NOMO-1 treated with dmso at 0.1 percent for 144 hours (cell line): ENCODE measurements at regions not wholly inside any gene's neighbourhood (a gene's known extent, or its start where the extent isn't known, plus 50 kb on each side); places are given as distances from the start of the nearest gene placed in this dataset.
"Not testable (repeated sequence)": the region's sequence is repeated elsewhere in the genome, so short reads cannot be mapped to it uniquely, and the experiment has no call there.

Source experiments
- DNase-seq: peaks from one replicate; lab custom pipeline; 2025; ENCODE audit not compliant: unreplicated experiment; lab: John Stamatoyannopoulos, UW

DNA sequence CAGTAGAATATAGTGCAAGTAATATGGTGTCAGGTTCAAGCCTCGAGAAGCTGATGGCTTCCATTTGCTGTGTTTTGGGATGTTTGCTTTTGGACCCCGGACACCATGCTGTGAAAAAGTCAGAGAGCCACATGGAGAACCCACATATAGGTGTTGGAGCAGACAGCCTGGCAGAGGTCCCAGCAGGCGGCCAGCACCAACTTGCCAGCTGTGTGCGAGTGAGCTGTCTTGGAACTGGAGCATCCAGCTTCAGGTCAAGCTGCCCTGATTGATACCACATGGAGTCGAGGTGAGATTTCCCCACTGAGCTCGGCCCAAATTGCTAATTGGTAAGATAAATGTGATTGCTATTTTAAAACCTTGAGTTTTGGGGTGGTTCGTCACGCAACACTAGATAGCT is 185.7 kb upstream of the TBL1XR1 start:
- DNase-seq: no peak

DNA sequence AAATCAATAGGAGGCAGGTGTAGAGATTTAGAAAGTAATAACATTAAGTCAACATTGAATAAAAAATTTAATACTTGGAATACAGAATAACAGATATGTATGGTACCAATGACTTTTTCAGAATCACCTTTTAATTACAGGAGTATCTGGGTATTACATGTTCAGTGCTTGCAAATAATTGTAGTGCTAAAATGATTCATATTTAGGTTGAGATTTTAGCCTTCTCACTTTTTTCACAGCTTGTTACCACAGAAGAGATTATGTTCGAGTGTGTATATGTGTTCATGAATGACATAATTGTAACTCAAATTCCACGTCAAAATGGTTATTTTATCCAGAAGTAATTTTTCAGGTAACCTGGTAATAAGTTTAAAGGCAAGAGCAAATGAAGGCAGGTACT is 187.9 kb upstream of the TBL1XR1 start:
- no peak for DNase-seq

- peak; percentile 13 for DNase-seq
Observed at GRCh38 chr3:177385831-177386301, 188.6 kb upstream of the TBL1XR1 start.

GRCh38 chr3:177388209-177388608 is 190.9 kb upstream of the TBL1XR1 start:
- DNase-seq: no peak

DNA sequence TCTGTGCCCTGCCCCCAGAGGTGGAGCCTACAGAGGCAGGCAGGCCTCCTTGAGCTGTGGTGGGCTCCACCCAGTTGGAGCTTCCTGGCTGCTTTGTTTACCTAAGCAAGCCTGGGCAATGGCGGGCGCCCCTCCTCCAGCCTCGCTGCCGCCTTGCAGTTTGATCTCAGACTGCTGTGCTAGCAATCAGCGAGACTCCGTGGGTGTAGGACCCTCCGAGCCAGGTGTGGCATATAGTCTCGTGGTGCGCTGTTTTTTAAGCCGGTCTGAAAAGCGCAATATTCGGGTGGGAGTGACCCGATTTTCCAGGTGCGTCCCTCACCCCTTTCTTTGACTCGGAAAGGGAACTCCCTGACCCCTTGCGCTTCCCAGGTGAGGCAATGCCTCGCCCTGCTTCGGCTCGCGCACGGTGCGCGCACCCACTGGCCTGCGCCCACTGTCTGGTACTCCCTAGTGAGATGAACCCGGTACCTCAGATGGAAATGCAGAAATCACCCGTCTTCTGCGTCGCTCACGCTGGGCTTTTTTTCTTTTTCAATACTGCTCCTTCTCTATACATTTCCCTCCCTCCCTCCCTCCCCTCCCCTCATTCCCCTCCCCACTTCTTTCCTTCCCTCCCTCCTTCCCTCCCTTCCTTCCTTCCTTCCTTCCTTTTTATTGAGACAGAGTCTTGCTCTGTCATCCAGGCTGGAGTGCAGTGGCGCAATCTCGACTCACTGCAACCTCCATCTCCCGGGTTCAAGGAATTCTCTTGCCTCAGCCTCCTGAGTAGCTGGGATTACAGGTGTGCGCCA is 197.1 kb upstream of the TBL1XR1 start:
- not testable (repeated sequence) for DNase-seq

GRCh38 chr3:177396733-177397132 is 199.5 kb upstream of the TBL1XR1 start:
- DNase-seq: no peak

DNA sequence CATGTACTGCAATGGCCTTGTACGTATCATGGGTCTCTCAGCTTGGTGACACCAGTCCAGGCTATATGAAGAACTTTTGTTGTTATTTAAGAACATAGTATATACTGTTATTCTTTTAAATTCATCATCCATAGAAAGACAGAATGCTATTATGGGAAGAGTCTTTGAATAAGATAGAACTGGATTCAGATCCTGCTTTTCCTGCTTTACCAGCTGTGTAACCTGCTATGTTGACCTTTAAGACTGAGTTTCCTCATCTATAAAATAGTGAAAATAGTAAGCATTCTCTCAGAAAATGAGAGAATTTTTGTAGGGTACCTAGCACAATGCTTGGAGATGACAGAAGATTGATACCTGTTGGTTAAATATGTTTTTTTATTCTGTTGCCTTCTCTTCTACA is 204.1 kb upstream of the TBL1XR1 start:
- DNase-seq: no peak

GRCh38 chr3:177402533-177402932 is 205.3 kb upstream of the TBL1XR1 start:
- DNase-seq: no peak

DNA sequence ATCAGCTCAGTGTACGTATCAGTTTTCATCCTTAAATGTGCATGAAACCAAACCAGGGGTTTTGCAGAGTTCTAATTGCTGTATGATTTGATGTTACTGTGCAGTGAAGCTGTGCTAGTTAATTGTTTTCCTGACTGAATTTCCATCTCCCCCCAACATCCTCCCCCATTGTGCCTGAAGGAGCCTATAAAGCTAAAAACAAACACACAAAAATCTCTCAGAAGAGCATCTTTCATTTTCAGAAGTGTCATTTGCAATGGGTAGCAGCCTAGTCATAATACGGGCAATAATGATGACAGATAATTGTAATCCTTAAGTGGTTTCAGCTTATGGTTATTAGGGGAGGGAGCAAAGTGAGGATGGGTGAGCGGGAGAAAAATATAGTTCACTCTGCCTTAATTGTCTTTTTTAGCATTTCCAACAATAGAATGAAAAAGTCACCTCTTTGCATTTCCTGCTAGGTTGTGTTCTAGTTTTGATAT is 207.9 kb upstream of the TBL1XR1 start:
- no peak for DNase-seq

- no peak for DNase-seq
Observed at GRCh38 chr3:177410730-177411129, 213.4 kb upstream of the TBL1XR1 start.

DNA sequence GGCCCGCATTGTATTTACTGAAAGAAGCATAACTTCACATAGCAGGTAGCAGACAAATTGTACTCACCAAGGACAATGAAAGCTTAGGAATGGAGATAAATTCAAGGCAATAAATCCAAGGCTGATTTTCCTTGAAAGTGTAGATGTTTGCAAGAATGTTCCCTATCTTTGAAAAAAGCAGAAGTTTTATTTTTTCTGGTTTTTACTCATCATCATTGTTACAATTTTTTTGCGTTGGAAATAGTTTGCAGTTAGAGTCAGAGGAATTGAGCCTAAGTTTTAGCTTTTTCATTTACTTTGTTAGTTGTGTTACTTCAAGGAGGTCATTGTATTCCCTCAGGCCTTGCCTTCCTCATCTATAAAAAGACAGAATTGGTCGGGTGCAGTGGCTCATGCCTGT is 213.9 kb upstream of the TBL1XR1 start:
- no peak for DNase-seq

DNA sequence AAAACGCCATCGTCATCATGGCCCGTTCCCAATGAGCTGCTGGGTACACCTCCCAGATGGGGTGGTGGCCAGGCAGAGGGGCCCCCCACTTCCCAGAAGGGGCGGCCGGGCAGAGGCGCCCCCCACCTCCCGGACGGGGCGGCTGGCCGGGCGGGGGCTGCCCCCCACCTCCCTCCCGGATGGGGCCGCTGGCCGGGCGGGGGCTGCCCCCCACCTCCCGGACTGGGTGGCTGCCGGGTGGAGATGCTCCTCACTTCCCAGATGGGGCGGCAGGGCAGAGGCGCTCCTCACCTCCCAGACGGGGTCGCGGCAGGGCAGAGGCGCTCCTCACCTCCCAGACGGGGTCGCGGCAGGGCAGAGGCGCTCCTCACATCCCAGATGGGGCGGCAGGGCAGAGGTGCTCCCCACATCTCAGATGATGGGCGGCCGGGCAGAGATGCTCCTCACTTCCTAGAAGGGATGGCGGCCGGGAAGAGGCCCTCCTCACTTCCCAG is 215.4 kb upstream of the TBL1XR1 start:
- not testable (repeated sequence) for DNase-seq

GRCh38 chr3:177414093-177414492 is 216.8 kb upstream of the TBL1XR1 start:
- no peak for DNase-seq

- no peak for DNase-seq
Observed at GRCh38 chr3:177418787-177419186, 221.5 kb upstream of the TBL1XR1 start.

DNA sequence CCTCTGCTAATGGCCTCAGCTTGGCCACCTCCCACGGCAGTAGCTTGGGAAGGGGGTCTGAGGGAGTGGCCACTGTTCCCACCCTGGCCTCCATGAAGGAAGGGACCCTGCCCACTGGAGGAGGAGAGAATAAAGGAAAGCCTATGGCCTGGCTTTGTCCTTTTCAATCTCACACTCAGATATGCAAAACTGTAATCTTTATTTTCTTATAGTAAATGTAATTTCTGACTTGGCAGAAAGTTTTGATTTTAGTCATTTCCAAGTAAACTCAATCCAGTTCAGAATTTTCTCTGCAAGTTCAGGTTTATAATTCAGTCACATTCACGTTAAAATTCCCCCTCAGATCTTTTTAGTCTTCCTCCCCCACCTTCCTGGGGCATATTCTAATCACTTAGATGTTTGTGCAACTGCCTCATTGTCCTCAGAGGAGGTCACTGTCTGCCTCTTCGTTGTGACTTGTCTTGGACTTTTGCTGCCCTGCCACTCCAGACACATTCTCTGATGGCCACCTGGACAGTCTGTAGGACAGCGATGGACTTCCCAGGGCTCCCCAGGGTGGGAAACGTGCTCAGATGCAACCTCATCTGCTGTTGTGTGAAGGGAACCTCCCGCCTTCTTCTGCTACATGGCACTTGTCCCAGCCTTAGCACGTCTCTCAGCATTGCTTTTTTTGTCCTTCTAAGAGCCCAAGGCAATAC is 222.8 kb upstream of the TBL1XR1 start:
- no peak for DNase-seq

GRCh38 chr3:177420651-177421480 is 223.6 kb upstream of the TBL1XR1 start:
- no peak for DNase-seq

- no peak for DNase-seq
Observed at GRCh38 chr3:177421481-177421785, 224.2 kb upstream of the TBL1XR1 start.

- DNase-seq: no peak
Observed at GRCh38 chr3:177424521-177424920, 227.2 kb upstream of the TBL1XR1 start.

- no peak for DNase-seq
Observed at GRCh38 chr3:177425042-177425441, 227.8 kb upstream of the TBL1XR1 start.

DNA sequence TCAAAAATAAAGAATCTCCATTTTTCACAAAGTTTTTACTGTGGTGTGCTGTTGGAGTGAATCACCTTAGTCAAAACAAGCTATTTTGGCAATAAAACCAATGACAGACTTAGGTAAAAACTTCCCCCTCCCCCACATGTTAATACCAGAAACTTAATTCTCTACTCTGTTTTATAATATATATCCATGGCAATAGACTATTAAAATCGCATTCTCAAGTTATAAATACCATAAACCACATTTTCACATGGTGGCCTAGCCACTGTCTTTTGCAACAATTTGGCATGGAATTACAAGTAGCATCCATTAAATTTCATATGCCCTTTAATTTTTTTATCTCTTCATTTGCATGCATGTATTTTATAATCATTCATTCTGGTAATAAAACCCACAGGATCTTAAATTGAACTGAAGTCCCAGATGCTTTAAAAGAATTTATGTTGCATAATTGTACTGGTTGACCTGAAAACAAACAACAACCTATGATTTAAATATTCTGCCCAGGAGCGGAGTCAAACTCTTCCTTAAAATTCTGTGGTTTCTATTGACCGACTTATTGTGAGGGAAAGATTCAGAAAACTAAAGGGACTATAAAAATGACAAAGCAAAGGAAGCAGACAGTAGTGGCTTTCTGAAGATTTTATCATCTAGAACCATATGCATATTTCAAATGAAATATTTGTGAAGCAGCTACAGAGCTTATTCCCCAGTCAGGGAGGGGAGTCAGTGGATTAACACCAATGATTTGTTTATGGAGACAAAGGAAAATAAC is 229.0 kb upstream of the TBL1XR1 start:
- DNase-seq: no peak
